GM18907 (cell line): ENCODE measurements at regions not wholly inside any gene's neighbourhood (a gene's known extent, or its start where the extent isn't known, plus 50 kb on each side); places are given as distances from the start of the nearest gene placed in this dataset.

Experiments
- ATAC-seq: cut with Tn5 transposase; IDR thresholded peaks from one replicate; pipeline ENCODE4 v1.9.1; 2021; ENCODE audit warnings: mild to moderate bottlenecking, moderate library complexity; ENCODE audit not compliant: unreplicated experiment

- ATAC-seq = no peak
Observed at GRCh38 chr2:104289651-104290565, 564.0 kb upstream of the POU3F3 start.

GRCh38 chr2:104290566-104290891 lies 563.4 kb upstream of the POU3F3 start:
- ATAC-seq = no peak

- ATAC-seq = no peak
Observed at GRCh38 chr2:104312684-104313083, 541.2 kb upstream of the POU3F3 start.

GRCh38 chr2:104318001-104318665 lies 535.8 kb upstream of the POU3F3 start:
- no peak for ATAC-seq

GRCh38 chr2:104321116-104321795 lies 532.7 kb upstream of the POU3F3 start:
- no peak for ATAC-seq

GRCh38 chr2:104321796-104322349 lies 532.0 kb upstream of the POU3F3 start:
- ATAC-seq = no peak

GRCh38 chr2:104332731-104333130 lies 521.2 kb upstream of the POU3F3 start:
- ATAC-seq = no peak

GRCh38 chr2:104337869-104338268 lies 516.0 kb upstream of the POU3F3 start:
- ATAC-seq = no peak

- ATAC-seq = no peak
Observed at GRCh38 chr2:104340162-104340561, 513.8 kb upstream of the POU3F3 start.

- no peak for ATAC-seq
Observed at GRCh38 chr2:104340879-104341828, 512.8 kb upstream of the POU3F3 start.

GRCh38 chr2:104344306-104344705 lies 509.6 kb upstream of the POU3F3 start:
- ATAC-seq = no peak

GRCh38 chr2:104344985-104345384 lies 508.9 kb upstream of the POU3F3 start:
- no peak for ATAC-seq

GRCh38 chr2:104358122-104358521 lies 495.8 kb upstream of the POU3F3 start:
- ATAC-seq = no peak

- ATAC-seq = no peak
Observed at GRCh38 chr2:104361414-104361813, 492.5 kb upstream of the POU3F3 start.

GRCh38 chr2:104368089-104368488 lies 485.8 kb upstream of the POU3F3 start:
- no peak for ATAC-seq

- no peak for ATAC-seq
Observed at GRCh38 chr2:104371087-104371781, 482.7 kb upstream of the POU3F3 start.

- no peak for ATAC-seq
Observed at GRCh38 chr2:104375206-104375605, 478.7 kb upstream of the POU3F3 start.

GRCh38 chr2:104378853-104379374 lies 475.0 kb upstream of the POU3F3 start:
- ATAC-seq = peak; percentile 87

- ATAC-seq = no peak
Observed at GRCh38 chr2:104384961-104385360, 469.0 kb upstream of the POU3F3 start.
